ENCODE measurements at regions not wholly inside any gene's neighbourhood (a gene's known extent, or its start where the extent isn't known, plus 50 kb on each side); places are given as distances from the start of the nearest gene placed in this dataset.

DNA sequence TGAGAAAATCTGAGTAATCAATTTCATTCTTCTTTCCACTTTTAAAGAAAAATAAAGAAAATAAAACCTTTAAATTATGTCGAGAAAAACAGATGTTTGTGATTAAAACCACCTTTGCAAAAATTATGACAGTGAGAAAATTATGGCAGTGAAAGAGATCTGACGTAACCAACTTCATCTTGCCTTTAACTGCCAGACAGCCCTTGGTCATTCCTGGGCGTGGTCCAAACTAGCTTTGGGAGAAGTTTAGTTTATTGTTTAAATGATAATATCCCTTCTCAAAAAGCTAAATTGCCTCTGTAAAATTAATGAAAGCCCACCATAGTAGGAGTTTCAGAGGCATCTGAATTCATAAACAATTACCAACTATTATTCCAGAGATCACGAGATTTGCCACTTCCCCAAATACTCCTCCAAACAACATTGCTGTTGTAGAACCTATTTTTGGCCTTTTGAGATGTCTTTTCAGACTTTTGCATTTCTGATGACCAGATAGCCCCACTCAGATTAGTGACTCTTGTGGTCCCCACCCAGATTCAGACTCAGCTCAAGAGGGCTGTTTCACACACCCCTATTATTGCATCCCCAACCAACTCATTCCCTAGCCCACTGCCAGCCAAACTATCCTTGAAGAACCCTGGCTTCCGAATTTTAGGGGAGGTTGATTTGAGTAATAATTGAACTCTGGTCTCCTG is 664.4 kb upstream of the CBLB start:
- no peak overlapping the region for H3K4me3 ChIP-seq (ENCODE audit: low read depth in 1 of 2, low read length in 1 of 2)
- TF ChIP-seq CTCF (IDR thresholded peaks at IDR 0.05): no peak
- H3K4me1 ChIP-seq (ENCODE audit: control insufficient read depth in 1 of 2, insufficient read depth in 1 of 2, low read depth in 1 of 2, low read length in 1 of 2): no peaks in the 10 kb centered on the region
- no peak overlapping the region for H3K27ac ChIP-seq
- no peaks in the 10 kb centered on the region for H3K36me3 ChIP-seq
- H3K9me3 ChIP-seq: no peaks in the 10 kb centered on the region
- H3K27me3 ChIP-seq: no peaks in the 10 kb centered on the region

DNA sequence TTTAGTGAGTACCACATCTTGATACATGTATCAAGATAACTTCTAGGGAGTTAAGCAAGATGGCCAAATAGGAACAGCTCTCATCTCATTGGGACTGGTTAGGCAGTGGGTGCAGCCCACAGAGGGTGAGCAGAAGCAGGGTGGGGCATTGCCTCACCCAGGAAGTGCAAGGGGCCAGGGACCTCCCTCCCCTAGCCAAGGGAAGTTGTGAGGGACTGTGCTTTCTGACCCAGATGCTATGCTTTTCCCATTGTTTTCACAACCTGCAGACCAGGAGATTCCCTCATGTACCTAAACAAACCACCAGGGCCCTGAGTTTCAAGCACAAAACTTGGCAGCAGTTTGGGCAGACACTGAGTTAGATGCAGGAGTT is 665.0 kb upstream of the CBLB start:
- Histone ChIP-seq H3K9me3 (no peaks in the 10 kb centered on the region), H3K4me1 (ENCODE audit: control insufficient read depth in 1 of 2, insufficient read depth in 1 of 2, low read depth in 1 of 2, low read length in 1 of 2) (no peaks in the 10 kb centered on the region), H3K4me3 (ENCODE audit: low read depth in 1 of 2, low read length in 1 of 2) (no peak overlapping the region), H3K27ac (no peak overlapping the region), H3K27me3 (no peaks in the 10 kb centered on the region), H3K36me3 (no peaks in the 10 kb centered on the region)
- TF ChIP-seq CTCF (IDR thresholded peaks at IDR 0.05): no peak

- no peaks in the 10 kb centered on the region for H3K9me3 ChIP-seq
- no peak overlapping the region for H3K27ac ChIP-seq
- H3K36me3 ChIP-seq: no peaks in the 10 kb centered on the region
- H3K27me3 ChIP-seq: no peaks in the 10 kb centered on the region
- no peak for TF ChIP-seq CTCF (IDR thresholded peaks at IDR 0.05)
- no peak overlapping the region for H3K4me3 ChIP-seq (ENCODE audit: low read depth in 1 of 2, low read length in 1 of 2)
- no peaks in the 10 kb centered on the region for H3K4me1 ChIP-seq (ENCODE audit: control insufficient read depth in 1 of 2, insufficient read depth in 1 of 2, low read depth in 1 of 2, low read length in 1 of 2)
Measured at GRCh38 chr3:106534206-106534605, 665.4 kb upstream of the CBLB start.

DNA sequence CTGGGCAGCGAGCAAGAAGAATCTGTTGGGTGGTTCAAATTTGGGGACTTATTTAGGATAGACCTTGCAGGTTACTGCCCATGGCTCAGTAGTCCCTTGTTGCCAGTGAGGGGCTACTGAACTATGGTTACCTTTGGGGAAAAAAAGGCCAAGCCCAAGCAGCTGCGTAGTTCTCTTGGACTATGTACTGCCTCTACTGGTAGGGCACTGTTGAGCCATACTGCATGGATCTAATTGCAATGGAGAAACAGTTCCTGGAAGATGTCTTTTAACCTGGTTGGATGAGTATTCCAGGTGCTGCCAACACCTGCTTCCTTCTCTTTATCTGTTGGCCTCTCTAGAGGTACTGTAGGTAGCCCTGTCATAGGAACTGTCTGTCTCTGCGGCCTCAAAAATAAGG is 671.9 kb upstream of the CBLB start:
- TF ChIP-seq CTCF (IDR thresholded peaks at IDR 0.05): no peak
- no peaks in the 10 kb centered on the region for H3K36me3 ChIP-seq
- no peak overlapping the region for H3K4me3 ChIP-seq (ENCODE audit: low read depth in 1 of 2, low read length in 1 of 2)
- H3K4me1 ChIP-seq (ENCODE audit: control insufficient read depth in 1 of 2, insufficient read depth in 1 of 2, low read depth in 1 of 2, low read length in 1 of 2): no peaks in the 10 kb centered on the region
- no peaks in the 10 kb centered on the region for H3K27me3 ChIP-seq
- H3K9me3 ChIP-seq: no peaks in the 10 kb centered on the region
- no peak overlapping the region for H3K27ac ChIP-seq

DNA sequence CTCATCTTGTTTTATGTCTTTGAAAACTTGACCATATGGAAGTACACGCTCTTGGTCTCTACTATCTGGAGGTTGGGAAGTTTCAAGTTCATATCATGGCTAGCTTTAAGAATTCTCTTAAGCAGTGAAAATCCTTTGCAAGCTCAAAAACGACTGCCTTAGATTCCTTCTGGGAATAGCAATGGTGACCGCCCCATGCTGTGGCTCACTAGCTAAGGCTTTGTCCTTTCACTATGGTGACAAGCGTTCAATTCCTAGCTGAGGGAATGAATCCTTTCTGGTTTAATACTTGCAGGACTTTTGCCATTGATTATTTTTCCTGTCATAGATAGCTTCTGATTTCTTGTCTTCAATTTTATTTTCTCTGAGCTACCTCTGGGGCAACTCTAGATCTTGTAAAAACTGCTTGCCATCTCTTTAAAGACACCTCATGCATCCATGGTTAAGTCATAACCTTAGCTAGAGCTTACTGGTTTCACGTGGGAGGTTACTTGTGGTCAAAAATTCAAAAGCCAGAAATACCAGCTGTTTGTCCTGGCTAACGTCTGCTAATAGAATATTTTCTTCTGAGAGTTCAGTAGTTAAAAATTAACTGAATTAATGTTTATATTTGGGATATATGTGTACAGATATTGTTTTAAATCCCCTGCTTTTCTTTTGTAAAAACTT is 673.4 kb upstream of the CBLB start:
- Histone ChIP-seq H3K4me3 (ENCODE audit: low read depth in 1 of 2, low read length in 1 of 2) (no peak overlapping the region), H3K27me3 (no peaks in the 10 kb centered on the region), H3K4me1 (ENCODE audit: control insufficient read depth in 1 of 2, insufficient read depth in 1 of 2, low read depth in 1 of 2, low read length in 1 of 2) (no peaks in the 10 kb centered on the region), H3K9me3 (no peaks in the 10 kb centered on the region), H3K27ac (no peak overlapping the region), H3K36me3 (no peaks in the 10 kb centered on the region)
- TF ChIP-seq CTCF (IDR thresholded peaks at IDR 0.05): no peak

Data from neutrophil (primary cell).